GM12864 (cell line): ENCODE measurements at regions not wholly inside any gene's neighbourhood (a gene's known extent, or its start where the extent isn't known, plus 50 kb on each side); places are given as distances from the start of the nearest gene placed in this dataset.
A peak's percentile ranks its signal among the peaks of the same experiment; 100 is the strongest.
"Not testable (repeated sequence)": the region's sequence is repeated elsewhere in the genome, so short reads cannot be mapped to it uniquely, and the experiment has no call there.

Experiments
- DNase-seq: peaks from one replicate; pipeline ENCODE4 v3.0.0-alpha.2; 2011; ENCODE audit warnings: low read depth
- H3K4me3 ChIP-seq: 2 replicates; pipeline ENCODE4 v1.5.1; 2011; ENCODE audit warnings: mild to moderate bottlenecking, low read depth, low read length, control low read depth
- CTCF ChIP-seq: IDR thresholded peaks from 2 replicates; pipeline ENCODE4 v1.5.1; 2011; ENCODE audit warnings: low read depth, mild to moderate bottlenecking, moderate library complexity, low read length, control low read depth, inconsistent platforms; ENCODE audit errors: missing control alignments

GRCh38 chr16:29198731-29199521 lies 207.6 kb downstream of the NPIPB11 start:
- no peak for TF ChIP-seq CTCF
- no peak overlapping the region for H3K4me3 ChIP-seq
- DNase-seq, result no peak

DNA sequence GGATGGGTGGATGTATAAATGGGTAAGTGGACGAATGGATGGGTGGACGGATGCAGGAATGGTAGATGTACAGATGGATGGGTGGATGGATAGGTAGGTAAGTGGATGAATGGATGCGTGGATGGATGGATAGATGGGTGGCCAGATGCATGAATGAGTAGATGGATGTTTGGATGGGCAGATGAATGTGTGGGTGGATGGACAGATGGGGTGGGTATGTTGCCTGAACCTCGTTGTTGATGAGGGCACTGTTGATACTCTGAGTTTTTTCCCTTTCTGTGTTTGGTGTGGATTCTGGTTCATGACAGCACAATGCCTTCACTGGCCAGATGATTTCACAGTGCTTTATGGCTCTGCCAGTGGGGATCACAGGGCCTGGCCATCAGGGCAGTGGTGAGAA lies 208.3 kb downstream of the NPIPB11 start:
- no peak for TF ChIP-seq CTCF
- DNase-seq, result no peak
- H3K4me3 ChIP-seq, result no peak overlapping the region

DNA sequence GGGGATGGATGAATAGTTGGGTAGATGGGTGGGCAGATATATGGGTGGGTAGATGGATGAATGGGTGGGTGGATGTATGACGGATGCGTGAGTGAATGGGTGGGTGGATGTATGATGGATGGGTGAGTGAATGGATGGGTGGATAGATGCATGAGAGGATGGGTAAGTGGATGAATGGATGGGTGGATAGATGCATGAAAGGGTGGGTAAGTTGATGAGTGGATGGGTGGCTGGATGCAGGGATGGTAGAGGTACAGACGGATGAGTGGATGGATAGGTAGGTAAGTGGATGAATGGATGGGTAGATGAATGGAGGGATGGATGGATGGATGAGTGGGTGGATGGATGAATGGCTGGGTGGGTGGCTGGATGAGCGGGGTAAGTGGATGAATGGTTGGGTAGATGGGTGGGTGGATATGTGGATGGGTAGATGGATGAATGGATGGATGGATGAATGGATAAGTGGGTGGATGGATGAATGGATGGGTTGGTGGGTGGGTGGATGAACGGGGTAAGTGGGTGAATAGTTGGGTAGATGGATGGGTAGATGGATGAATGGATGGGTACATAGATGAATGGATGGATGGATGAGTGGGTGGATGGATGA lies 208.9 kb downstream of the NPIPB11 start:
- H3K4me3 ChIP-seq, result not testable (repeated sequence)

DNA sequence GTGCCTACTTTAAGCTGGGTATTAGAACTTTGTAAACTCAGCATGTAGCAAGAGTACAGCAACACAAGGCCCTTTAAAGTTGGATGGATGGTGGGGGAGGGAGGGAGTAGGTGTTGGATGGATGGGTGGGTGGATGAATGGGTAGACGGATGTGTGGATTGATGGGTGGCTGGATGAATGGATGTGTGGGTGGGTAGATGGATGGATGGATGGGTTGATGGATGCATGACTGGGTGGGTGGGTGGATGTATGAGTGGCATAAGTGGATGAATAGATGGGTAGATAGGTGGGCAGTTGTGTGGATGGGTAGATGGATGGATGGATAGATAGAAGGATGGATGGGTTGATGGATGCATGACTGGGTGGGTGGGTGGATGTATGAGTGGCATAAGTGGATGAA lies 209.8 kb downstream of the NPIPB11 start:
- H3K4me3 ChIP-seq, DNase-seq: not testable (repeated sequence)

More for the DNA sequence above, 208.9 kb downstream of the NPIPB11 start:
- not testable (repeated sequence) for DNase-seq

DNA sequence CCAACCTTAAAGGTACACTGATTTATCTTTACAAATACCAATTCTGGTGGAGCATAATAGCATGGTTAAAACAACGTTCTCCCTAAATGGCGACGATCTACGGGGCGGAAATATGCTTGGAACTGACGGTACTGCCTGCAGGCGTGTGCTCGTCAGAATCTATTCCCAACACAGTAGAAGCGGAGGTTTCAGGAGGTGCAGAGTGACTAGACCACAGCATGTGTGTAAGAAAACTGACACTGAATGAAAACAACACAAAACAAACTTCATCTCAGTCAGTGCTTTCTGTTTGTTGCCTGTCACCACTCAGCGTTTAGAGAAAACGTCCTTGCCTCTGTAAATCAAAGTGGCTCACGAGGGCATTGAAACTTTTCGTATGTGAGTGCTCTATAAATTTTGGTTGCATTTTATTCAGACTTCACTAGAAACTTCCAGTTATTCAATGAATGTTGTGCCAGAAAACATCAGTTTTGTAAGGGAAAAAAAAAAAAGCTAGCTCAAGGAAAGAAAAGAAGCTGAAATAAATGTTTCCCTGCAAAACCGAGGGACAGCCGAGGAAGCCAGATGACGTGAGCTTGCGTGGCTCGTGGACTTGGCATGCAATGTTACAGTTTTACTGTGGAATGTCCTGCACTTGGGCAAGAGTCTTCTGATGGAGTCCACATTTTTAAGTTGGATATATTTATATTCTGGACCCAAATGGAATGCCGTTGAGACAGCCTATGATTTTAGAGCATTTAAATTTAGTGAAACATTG lies 210.4 kb downstream of the LAT start:
- not testable (repeated sequence) for H3K4me3 ChIP-seq, DNase-seq

DNA sequence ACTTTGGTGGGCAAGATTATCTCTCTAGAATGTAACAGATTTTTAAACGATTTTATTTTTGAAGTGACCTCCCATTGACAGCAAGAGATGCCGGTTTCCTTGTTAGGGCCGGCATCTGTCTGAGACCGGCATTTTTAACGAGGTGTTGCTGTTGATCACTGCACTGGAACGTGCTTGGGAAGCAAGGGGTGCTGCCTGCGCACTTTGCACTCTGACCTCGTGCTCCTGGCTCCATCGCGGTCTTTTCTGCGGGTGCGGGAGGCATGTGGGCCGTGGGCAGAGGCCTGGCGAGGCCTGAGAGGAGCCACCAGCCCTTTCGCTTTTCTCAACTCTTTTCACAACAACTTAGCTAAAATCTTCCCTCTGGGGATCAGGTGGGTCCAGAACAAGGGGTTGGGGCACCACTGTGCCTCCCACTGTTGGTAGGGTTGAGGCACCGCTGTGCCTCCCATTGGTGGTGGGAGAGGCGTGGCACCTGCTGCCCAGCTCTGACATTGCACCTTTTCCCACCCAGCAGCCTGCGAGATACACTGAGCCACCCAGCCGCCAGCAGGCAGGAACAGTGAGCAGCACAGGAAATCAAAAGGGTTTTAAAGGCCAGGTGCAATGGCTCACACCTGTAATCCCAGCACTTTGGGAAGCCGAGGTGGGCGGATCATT lies 209.5 kb downstream of the LAT start:
- DNase-seq, H3K4me3 ChIP-seq: not testable (repeated sequence)

- not testable (repeated sequence) for H3K4me3 ChIP-seq, DNase-seq
Measured at GRCh38 chr16:29193634-29194033, 208.8 kb downstream of the LAT start.

- not testable (repeated sequence) for H3K4me3 ChIP-seq, DNase-seq
Measured at GRCh38 chr16:29193248-29193574, 208.4 kb downstream of the LAT start.

DNA sequence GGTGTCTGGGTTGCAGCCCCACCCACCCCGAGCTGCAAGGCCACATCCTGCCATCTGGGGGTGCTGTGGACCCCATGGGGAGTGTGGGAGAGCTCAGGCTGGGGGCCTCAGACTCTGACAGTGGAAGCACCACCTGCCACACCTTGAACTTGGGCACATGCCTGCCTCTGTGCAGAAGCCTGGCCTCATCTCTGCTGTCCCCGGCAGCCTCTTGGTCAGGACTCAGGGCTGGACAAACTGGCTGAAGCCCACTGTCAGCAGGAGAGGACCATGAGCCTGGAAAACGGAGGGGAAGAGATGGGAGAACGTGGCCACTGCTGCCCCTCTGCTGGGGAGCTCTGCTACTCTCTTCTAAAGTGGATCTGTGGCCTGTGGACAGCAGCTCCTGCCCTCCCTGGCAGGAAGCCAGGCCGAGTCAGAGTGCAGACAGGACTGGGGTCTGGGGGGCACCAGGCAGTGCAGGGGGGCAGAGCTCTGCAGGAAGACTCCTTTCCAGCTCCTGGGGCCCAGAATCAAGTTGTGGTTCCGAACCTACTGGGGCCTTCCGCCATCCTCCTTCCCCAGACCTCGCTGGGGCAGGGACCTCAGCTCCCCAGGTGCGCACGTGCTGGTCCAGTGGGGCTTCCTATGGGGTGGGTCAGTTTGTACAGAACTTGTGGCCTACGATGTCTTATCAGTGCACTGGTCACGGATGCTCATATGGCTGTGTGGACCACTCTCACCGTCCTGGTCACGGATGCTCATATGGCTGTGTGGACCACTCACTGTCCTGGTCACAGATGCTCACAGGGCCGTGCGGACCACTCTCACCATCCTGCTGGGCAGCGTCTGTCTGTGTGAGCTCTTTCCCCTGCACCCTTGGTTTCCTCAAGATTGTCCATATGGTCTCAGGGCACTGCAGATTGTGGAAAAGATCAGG lies 207.7 kb downstream of the LAT start:
- peak; percentile 16 for TF ChIP-seq CTCF
- no peak overlapping the region for H3K4me3 ChIP-seq
- DNase-seq, result no peak

DNA sequence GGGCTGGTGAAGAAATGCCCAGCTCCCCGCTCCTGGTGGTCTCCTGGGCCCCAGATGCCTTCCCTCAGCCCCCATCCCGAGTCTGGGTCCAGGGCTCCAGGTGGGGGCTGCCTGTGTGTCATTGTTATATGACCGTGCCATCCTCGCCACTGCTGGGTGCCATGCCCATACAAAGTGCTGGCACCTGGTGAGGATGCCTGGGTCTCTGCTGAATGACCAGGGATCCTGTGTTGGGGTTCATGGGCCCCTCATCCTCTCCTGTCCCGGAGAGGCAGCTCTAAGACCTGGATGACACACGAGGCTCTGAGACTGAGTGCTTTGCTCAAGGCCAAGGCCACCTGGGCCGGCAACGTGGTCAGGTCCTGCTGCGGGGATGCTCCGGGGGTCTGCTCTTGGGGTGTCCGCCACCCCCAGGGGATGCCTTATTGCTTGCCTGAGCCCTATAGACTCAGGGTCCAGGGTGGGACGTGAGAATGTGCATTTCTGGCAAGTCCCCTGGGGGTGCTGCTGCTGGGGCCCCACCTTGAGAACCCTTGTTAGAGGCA lies 206.9 kb downstream of the LAT start:
- not testable (repeated sequence) for H3K4me3 ChIP-seq, DNase-seq

- not testable (repeated sequence) for H3K4me3 ChIP-seq, DNase-seq
Measured at GRCh38 chr16:29190553-29191431, 205.9 kb downstream of the LAT start.

GRCh38 chr16:29188806-29189205 lies 204.0 kb downstream of the LAT start:
- not testable (repeated sequence) for H3K4me3 ChIP-seq, DNase-seq
